ENCODE measurements at regions not wholly inside any gene's neighbourhood (a gene's known extent, or its start where the extent isn't known, plus 50 kb on each side); places are given as distances from the start of the nearest gene placed in this dataset.

GRCh38 chr4:77367638-77368037, 210.6 kb downstream of the CCNG2 start:
- no peak for DNase-seq (ENCODE audit: low spot score)

GRCh38 chr4:77372375-77372774, 215.4 kb downstream of the CCNG2 start:
- no peak for DNase-seq (ENCODE audit: low spot score)

- no peak for DNase-seq (ENCODE audit: low spot score)
Observed at GRCh38 chr4:77375866-77376607, 219.0 kb downstream of the CCNG2 start.

DNA sequence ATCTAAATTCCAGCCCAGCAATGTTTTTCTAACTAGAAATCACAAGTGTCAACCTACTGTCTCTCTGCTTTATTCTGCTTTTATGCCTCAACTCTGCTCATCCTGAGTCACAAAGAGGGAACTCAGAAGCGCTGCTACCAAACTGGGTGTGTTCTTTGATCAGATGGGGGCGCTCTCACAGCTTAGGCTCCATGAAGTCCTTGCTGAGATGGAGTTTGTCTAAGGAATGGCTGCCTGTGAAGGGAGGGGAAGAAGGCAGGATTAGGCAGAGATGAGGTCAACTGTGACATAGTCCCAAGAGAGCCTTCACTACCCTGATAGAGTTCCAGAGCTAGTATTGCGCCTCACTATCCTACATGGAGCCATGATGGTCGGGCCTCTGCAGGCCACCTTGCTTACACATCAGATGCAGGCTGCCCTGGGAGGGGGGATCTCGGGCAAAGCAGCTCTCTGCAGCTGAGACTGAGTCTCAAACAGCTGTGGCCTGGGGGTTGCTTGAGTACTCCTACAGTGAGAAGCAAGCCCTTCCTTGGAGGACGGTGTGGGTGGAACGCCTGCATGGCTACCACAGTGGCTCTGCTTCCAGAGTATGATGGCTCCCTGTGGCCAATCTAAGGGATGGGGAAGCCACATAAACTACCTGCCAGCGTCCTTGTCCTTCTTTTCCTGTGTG, 219.9 kb downstream of the CCNG2 start:
- DNase-seq (ENCODE audit: low spot score) = no peak

- no peak for DNase-seq (ENCODE audit: low spot score)
Observed at GRCh38 chr4:77384094-77384493, 221.5 kb upstream of the CXCL13 start.

- DNase-seq (ENCODE audit: low spot score) = peak; percentile 79
Observed at GRCh38 chr4:77385124-77385969, 220.3 kb upstream of the CXCL13 start.

DNA sequence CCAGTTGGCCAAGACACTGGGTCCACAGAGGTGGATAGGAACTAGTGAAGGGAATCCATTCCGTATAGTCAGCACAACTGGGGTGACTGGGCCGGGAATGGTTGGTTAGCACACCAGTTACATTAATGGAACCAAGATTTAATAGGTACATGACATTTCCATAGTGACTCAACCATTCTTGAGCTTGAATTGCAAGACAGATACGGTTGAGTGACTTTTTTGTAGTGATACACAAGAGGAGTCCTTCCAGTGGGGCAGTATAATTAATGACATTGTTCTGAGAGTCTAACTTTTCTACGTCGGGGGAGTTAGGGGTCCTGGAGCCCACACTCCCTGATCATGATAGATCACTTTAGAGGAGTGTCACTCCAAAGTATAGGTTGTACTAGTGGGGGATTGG, 211.6 kb upstream of the CXCL13 start:
- DNase-seq (ENCODE audit: low spot score) = no peak

- no peak for DNase-seq (ENCODE audit: low spot score)
Observed at GRCh38 chr4:77395481-77395880, 210.1 kb upstream of the CXCL13 start.

GRCh38 chr4:77398256-77398655, 207.4 kb upstream of the CXCL13 start:
- DNase-seq (ENCODE audit: low spot score) = no peak

GRCh38 chr4:77399831-77400230, 205.8 kb upstream of the CXCL13 start:
- no peak for DNase-seq (ENCODE audit: low spot score)

- no peak for DNase-seq (ENCODE audit: low spot score)
Observed at GRCh38 chr4:77413766-77414165, 191.9 kb upstream of the CXCL13 start.

- no peak for DNase-seq (ENCODE audit: low spot score)
Observed at GRCh38 chr4:77415689-77416088, 189.9 kb upstream of the CXCL13 start.

DNA sequence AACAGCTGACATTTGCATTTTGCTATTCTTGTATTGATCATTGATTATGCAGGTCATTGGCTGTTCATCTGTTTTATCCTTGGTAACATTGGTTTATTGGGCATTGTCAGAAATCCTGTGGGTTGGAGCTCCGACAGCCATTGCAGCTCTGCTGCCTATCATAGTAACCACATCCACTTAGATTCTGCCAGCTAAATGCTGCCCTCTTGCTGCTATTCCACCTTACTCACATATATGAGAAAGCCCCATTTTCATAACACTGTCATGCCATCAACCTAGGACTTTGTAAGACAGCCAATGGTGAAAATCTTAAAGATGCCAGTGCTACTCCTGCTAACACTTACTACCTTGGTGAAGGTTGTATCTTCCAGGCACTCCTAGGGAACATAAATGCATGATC, 187.3 kb upstream of the CXCL13 start:
- DNase-seq (ENCODE audit: low spot score) = peak; percentile 60

- DNase-seq (ENCODE audit: low spot score) = no peak
Observed at GRCh38 chr4:77430847-77431246, 174.8 kb upstream of the CXCL13 start.

- DNase-seq (ENCODE audit: low spot score) = no peak
Observed at GRCh38 chr4:77431546-77431945, 174.1 kb upstream of the CXCL13 start.

DNA sequence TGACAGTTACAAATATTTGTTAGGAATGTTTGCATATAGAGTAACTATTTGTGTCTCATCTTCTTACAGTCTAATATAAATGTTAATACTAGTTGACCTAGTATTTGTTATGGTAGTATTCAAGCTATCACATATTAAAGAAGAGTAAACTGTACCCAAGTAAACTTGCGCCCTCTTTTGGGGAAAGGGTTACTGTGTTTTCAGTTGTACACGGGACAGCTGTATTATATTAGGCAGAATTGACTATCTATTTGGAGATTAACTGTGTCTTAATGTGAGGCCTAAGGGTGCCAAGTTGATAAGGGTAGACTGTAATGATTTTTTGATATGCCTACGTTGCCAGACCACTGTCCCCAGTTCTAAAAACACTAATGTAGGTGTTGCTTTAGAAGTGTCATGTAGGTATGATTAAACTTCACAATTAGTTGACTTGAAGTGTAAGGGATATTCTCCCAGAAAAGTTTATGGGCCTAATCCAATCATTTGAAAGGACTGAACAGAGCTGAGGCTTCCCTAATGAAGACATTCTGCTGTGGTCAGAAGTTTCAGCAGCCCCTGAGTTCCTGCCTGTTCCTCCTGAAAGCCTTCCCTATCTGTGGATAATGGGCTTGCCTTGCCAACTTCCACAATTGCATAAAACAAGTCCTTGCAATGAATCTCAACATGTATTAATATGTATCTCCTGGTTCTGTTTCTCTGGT, 172.8 kb upstream of the CXCL13 start:
- no peak for DNase-seq (ENCODE audit: low spot score)

DNA sequence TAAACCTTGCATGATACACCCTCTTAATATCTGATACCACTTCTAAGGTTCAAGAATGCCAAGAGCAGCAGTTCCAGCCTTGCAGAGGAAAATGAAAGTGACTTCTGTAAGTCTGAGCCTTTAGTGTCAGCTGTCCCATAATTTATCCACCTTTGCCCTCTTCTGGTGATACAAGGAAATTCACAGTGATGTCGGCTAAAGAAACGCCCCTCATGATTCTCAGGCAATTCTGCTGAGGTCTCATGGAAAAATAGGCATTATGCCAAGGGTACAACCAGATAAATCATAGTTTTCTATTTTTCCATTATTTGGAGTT, 172.2 kb upstream of the CXCL13 start:
- DNase-seq (ENCODE audit: low spot score) = peak; percentile 74

GRCh38 chr4:77434299-77435092, 171.1 kb upstream of the CXCL13 start:
- DNase-seq (ENCODE audit: low spot score) = no peak

DNA sequence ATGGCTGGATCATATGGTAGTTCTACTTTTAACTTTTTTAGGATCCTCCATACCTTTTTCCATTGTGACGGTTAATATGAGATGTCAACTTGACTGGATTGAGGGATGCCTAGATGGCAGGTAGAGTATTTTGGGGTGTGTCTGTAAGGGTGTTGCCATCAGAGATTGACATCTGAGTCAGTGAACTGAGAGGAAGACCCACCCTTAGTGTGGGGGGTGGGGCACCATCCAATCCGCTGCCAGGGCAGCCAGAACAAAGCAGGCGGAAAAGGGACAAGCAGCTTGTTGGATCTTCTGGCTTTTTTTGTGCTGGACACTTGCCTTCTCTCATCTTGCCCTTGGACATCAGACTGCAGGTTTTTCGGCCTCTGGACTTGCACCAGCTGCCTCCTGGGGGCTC, 168.5 kb upstream of the CXCL13 start:
- DNase-seq (ENCODE audit: low spot score) = no peak

GRCh38 chr4:77438549-77438948, 167.1 kb upstream of the CXCL13 start:
- no peak for DNase-seq (ENCODE audit: low spot score)

GRCh38 chr4:77443941-77444340, 161.7 kb upstream of the CXCL13 start:
- DNase-seq (ENCODE audit: low spot score) = no peak

DNA sequence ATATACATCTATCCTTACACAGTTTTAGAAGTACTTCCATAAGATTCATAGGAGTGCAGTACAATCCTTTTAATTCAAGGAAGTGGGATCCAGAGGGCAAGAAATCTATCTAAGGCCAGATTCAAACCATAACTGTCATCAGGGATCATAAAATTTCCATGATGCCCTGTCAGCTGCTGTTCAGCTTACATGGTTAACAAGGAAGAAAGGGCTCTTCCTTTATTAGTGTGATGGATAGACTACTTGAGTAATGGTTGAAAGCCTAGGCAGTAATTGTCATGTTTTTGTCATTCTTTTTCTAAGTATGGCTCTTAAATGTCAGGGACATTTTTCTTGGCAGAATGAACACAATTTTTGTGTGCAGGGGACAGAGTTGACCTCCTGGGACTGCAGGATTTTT, 159.8 kb upstream of the CXCL13 start:
- DNase-seq (ENCODE audit: low spot score) = no peak

Measured in COLO829 (cell line).